HT-29 (cell line): ENCODE measurements at regions not wholly inside any gene's neighbourhood (a gene's known extent, or its start where the extent isn't known, plus 50 kb on each side); places are given as distances from the start of the nearest gene placed in this dataset.
"Not testable (repeated sequence)": the region's sequence is repeated elsewhere in the genome, so short reads cannot be mapped to it uniquely, and the experiment has no call there.

Experiments used
- DNase-seq: peaks from one replicate; pipeline ENCODE4 v3.0.0-alpha.2; 2015; ENCODE audit warnings: low spot score

DNA sequence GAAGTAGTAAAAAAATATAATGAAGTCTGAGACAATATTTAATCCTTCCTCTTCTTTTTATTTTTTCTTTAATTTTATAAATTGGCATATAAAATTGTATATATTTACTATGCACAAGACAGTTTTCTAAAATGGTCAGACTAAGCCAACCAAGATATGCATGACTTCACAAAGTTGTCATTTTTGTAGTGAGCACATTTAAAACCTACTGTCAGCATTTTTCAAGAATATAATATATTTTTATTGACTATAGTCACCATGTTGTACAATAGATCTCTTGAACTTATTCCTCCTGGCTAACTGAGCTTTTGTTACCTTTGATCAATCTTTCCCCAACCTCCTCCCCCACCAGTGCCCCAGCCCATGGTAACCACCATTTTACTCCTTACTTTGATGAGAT is 129.2 kb downstream of the ATP6V1G3 start:
- no peak for DNase-seq

DNA sequence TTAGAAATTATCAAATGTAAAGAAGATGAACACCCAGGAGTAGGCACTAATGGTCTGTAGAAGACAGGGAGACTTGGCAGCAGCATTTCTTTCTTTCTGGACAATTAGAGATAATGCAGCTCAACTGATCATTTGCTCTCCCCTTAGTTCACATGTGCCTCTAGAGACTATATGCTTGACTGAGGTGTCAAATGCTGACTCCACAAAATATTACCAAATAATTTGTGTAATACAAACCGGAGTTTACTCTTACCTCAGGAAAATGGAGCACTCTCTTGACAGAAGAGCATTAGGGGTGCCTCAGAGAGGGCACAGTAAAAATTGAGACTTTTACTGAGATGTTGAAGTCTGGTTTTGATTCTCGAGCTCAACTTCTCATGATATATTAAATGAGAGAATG is 131.8 kb downstream of the ATP6V1G3 start:
- DNase-seq, result no peak

DNA sequence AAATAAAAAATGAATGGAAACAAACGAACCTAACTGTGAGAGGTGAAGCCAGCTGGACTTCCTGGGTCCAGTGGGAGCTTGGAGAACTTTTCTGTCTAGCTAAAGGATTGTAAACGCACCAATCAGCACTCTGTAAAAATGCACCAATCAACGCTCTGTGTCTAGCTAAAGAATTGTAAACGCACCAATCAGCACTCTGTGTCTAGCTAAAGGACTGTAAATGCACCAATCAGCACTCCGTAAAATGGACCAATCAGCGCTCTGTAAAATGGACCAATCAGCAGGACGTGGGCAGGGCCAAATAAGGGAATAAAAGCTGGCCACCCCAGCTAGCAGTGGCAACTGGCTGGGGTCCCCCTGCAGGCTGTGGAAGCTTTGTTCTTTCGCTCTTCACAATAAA is 135.8 kb downstream of the ATP6V1G3 start:
- DNase-seq, result not testable (repeated sequence)

DNA sequence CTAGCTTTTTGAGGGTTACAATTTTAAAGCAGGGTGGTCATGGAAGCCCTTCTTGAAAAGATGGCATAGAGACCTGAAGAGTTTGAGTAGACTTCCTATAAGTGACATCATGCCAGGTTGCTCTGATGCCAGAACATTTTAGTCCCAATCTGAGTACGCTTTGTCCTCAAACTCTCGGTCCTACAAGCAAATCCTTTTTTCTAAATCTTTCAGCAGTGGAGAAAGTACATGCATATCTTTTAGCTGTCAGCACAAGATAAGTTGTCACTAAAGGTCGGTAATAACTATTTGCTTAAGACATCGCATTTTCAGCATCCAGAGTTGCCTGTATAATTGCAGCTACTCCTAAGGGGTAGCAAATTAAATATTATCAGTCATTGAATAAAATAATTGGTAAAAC is 140.4 kb downstream of the ATP6V1G3 start:
- DNase-seq, result no peak

DNA sequence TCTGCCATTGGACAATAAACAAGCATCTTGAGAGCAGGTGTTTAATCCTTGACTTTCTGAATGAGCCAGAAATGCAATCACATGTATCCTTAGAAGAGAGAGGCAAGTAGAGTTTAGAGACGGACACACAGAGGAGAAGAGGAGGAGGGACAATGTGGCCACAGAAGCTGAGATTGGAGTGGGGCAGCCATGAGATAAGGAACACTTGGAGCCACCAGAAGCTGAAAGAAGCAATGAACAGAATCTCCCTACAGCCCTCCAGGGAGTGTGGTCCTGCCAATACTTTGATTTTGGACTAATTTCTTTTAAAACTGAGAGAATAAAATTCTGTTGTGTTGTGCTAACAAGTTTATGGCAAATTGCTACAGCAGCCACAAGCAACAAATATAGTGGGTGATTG is 141.0 kb downstream of the ATP6V1G3 start:
- no peak for DNase-seq

DNA sequence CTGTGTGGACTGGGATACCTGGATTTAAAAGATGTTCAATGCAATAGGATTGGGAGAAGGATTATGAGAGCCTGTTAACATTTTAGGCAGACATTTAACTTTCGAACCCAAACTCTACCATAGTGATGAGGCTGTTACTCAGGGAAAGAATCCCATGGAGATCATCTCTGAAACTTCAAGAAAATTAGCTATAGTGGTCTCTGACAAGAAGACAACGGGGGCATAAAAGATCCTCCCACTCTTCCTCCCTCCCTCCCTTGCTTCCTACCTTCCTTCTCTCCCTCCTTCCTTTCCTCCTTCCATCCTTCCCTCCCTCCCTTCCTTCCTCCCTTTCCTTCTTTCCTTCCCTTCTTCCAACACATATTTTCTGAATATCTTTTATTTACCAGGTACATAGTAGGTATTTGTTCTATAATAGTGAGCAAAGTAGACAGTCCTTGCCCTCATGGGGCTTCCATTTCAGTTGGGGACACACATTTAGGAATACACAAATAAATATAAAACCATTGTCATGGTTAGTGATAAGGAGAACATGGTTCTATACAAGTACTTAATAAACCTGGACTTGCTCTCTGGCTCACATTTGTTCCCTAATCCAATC is 143.2 kb downstream of the ATP6V1G3 start:
- DNase-seq, result no peak

DNA sequence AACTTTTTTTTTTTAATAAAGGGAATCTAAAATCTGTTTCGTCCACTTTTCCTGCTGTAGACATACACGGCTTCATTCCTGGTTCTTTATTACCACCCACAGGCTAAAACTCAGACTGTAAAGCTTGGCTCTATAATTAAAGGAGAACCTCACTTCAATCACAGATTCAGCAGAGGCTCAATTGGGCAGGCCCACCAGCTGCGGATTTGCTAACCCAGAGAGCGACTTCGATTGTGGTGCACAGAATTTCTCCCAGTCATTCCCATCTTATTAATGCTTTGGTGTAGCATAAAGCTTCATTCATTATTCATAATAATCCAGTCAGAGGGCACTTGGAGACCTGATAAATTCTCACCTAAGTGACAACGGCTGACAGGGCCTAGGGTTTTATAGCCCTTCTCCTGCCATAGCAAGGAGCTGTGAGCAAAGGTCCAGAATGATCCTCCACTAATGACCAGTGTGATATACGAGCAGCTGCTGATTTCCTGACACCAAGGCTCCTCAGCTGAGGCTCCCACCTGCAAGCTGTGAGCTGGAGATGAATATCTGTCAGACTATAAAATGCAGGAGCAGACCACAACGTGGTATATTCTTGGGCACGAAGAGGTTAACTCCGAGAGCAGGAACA is 149.0 kb downstream of the ATP6V1G3 start:
- DNase-seq, result no peak

DNA sequence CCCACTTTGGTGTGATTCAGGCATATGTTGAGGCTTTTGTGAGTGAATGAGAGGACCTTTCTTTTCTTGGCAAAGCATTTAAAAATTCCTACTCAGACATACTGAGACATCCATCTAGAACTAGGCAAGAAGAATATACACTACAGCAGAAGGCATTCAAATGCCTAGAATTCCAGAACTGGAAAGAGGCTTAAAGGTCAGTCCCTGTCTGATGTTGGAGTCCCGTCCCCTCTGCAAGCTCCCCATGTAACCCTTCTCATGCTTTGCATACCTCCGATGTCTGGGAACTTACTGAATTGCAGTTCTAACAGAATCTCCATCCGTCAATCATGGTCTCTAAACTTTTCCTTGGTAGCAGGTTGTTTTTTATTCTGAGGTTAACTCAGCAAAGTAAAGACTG is 152.9 kb downstream of the ATP6V1G3 start:
- no peak for DNase-seq

DNA sequence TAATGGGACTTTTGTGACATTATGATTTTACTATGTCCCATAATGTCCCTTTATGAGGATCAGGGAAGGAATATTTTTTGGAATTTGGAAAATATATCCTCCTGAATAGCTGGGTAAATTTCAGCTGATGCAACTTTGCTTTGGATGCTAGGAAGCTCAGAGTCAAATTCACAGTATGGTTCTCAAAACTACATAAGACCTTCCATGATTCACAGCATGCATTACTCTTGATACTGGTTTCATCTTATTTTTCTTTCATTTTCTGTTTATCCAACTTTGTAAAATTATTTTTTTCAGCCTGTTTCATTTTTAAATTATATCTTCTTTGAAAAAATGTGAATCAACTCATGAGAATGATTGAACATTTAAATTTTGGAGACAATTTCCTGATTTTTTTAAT is 160.2 kb downstream of the ATP6V1G3 start:
- no peak for DNase-seq

DNA sequence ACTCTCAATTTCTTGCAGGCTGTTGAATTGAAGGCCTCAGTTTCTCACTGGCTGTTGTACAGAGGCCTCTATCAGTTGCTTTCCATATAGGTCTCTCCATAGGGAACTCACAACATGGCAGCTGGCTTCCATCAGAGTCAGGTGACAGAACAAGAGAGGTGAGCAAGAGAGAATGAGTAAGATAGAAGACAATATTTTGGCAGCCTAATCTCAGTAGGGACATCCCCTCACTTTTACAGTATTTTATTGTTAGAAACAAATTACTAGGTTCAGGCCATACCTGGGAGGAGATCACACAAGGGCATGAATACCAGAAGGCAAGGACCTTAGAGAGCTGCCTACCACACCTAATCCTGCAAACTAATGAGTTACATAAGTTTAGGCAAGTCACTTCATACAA is 162.8 kb downstream of the ATP6V1G3 start:
- DNase-seq, result no peak

DNA sequence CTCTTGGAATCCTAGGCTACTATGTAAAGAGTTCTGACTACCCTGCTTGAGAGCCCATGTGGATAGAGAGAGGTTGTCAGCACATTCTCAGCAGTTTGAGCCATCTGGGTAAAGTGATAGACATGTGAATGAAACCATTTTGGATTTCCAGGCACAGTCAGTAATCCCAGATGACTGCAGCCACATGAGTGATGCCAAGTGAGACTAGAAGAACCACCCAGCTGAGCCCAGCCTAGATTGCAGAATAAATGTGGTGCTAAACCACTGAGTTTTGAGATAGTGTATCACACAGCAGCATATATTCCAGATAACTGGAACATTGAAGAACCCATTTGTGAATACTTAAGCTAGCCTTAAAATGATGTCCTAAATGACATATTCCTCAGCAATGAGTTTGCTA is 166.2 kb downstream of the ATP6V1G3 start:
- DNase-seq, result no peak

DNA sequence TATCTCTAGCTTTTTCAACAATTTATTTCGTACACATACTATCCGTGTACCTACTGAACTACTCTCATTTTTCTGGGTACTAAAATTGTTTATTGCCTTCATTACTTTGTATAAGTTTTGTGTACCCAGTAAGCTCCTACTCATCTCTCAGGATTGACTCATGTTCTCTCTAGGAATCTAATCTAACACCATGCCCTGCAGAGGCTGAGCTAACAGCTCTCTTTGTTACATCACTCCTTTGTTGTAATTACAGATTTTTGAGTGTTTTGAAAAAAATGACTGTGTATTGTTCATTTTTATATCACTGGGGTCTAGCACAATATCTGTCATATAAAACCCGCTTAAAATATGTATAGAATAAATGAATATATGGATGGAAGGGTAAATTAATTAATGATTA is 167.1 kb downstream of the ATP6V1G3 start:
- DNase-seq, result no peak
